K562 (cell line): ENCODE measurements at regions not wholly inside any gene's neighbourhood (a gene's known extent, or its start where the extent isn't known, plus 50 kb on each side); places are given as distances from the start of the nearest gene placed in this dataset.

Experiments
- SMAD3 ChIP-seq: fragments of 450-650 bp; formaldehyde crosslinking; conservative IDR thresholded peaks from 2 replicates; pipeline ENCODE4 v1.4.0; 2020; ENCODE audit warnings: mild to moderate bottlenecking
- TF ChIP-seq, protein P1 (sequence below): IDR thresholded peaks from 2 replicates; pipeline ENCODE4 v1.6.1; 2016; ENCODE audit warnings: missing genetic modification characterization, missing compliant biosample characterization
- TF ChIP-seq, protein P2 (sequence below), 2 experiments: fragments of 450-650 bp; IDR thresholded peaks; 2 replicates each; pipeline ENCODE4 v1.6.1; 2018; ENCODE audit warnings: mild to moderate bottlenecking in 2 of 2, low read depth in 1 of 2; ENCODE audit not compliant: partially characterized antibody in 2 of 2

DNA sequence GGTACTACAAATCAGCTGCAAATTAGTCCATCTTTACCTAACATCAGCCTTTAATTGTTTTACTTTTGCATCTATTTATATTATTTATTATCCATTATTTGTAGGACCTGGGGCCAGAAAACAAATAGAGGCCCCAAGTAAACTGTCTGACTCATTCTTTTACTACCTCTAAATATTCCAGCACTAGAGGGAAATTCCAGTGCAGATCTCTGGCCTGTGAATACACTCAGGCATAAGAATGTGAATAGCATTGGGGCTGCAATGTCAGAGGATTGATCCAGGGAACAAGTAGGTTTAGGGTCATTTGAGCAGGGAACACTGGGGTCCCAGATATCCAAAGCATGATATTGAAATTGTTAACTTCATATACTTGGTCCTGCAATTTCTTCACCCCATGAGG, 176.6 kb upstream of the TYRP1 start:
- TF ChIP-seq, protein P1, sequence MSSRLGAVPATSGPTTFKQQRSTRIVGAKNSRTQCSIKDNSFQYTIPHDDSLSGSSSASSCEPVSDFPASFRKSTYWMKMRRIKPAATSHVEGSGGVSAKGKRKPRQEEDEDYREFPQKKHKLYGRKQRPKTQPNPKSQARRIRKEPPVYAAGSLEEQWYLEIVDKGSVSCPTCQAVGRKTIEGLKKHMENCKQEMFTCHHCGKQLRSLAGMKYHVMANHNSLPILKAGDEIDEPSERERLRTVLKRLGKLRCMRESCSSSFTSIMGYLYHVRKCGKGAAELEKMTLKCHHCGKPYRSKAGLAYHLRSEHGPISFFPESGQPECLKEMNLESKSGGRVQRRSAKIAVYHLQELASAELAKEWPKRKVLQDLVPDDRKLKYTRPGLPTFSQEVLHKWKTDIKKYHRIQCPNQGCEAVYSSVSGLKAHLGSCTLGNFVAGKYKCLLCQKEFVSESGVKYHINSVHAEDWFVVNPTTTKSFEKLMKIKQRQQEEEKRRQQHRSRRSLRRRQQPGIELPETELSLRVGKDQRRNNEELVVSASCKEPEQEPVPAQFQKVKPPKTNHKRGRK (tag): no peak
- TF ChIP-seq, protein P2, sequence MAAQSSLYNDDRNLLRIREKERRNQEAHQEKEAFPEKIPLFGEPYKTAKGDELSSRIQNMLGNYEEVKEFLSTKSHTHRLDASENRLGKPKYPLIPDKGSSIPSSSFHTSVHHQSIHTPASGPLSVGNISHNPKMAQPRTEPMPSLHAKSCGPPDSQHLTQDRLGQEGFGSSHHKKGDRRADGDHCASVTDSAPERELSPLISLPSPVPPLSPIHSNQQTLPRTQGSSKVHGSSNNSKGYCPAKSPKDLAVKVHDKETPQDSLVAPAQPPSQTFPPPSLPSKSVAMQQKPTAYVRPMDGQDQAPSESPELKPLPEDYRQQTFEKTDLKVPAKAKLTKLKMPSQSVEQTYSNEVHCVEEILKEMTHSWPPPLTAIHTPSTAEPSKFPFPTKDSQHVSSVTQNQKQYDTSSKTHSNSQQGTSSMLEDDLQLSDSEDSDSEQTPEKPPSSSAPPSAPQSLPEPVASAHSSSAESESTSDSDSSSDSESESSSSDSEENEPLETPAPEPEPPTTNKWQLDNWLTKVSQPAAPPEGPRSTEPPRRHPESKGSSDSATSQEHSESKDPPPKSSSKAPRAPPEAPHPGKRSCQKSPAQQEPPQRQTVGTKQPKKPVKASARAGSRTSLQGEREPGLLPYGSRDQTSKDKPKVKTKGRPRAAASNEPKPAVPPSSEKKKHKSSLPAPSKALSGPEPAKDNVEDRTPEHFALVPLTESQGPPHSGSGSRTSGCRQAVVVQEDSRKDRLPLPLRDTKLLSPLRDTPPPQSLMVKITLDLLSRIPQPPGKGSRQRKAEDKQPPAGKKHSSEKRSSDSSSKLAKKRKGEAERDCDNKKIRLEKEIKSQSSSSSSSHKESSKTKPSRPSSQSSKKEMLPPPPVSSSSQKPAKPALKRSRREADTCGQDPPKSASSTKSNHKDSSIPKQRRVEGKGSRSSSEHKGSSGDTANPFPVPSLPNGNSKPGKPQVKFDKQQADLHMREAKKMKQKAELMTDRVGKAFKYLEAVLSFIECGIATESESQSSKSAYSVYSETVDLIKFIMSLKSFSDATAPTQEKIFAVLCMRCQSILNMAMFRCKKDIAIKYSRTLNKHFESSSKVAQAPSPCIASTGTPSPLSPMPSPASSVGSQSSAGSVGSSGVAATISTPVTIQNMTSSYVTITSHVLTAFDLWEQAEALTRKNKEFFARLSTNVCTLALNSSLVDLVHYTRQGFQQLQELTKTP (IDR thresholded peaks at IDR 0.05; ENCODE audit: low read depth in 1 of 2, partially characterized antibody in 2 of 2): no peak
- TF ChIP-seq SMAD3 (CRISPR knock-in tag): no peak
